Activated T-cell treated with anti-CD3 and anti-CD28 coated beads, Interleukin-2, amount 50 U/mL, for 4 hours (primary cell): ENCODE measurements at regions not wholly inside any gene's neighbourhood (a gene's known extent, or its start where the extent isn't known, plus 50 kb on each side); places are given as distances from the start of the nearest gene placed in this dataset.

Experiments
- ATAC-seq, 2 donors: fragments of 200-7000 bp; cut with Tn5 transposase; one replicate each; pipeline ENCODE4 v1.10.0; 2021
- DNase-seq: peaks from one replicate; pipeline ENCODE4 v3.0.0-alpha.2; 2020
- H3K27me3 Mint-ChIP-seq: one replicate; pipeline ENCODE4 v1.8.0; 2021; ENCODE audit warnings: low read depth, mixed read lengths
- H3K36me3 Mint-ChIP-seq: one replicate; pipeline ENCODE4 v1.8.0; 2022; ENCODE audit warnings: mixed read lengths; ENCODE audit not compliant: insufficient read depth
- H3K4me1 Mint-ChIP-seq: one replicate; pipeline ENCODE4 v1.8.0; 2021; ENCODE audit warnings: low read depth, mixed read lengths
- H3K4me3 Mint-ChIP-seq: one replicate; pipeline ENCODE4 v1.8.0; 2021; ENCODE audit warnings: mild to moderate bottlenecking, moderate library complexity, mixed read lengths
- H3K9me3 Mint-ChIP-seq: one replicate; pipeline ENCODE4 v1.8.0; 2021; ENCODE audit warnings: mixed read lengths

- ATAC-seq, result no peak
- Mint-ChIP-seq H3K4me1 (no peaks in the 10 kb centered on the region), H3K4me3 (no peak overlapping the region), H3K9me3 (peaks cover 6% of the 10 kb centered on the region), H3K27me3 (no peaks in the 10 kb centered on the region), H3K36me3 (no peaks in the 10 kb centered on the region)
- no peak for DNase-seq
Observed at GRCh38 chr18:38305961-38306360, 740.4 kb upstream of the CELF4 start.

GRCh38 chr18:38301621-38302020 is 736.0 kb upstream of the CELF4 start:
- Mint-ChIP-seq H3K4me3 (no peak overlapping the region), H3K27me3 (no peaks in the 10 kb centered on the region), H3K9me3 (peaks cover 6% of the 10 kb centered on the region), H3K4me1 (no peaks in the 10 kb centered on the region), H3K36me3 (no peaks in the 10 kb centered on the region)
- no peak for ATAC-seq
- no peak for DNase-seq

- H3K9me3 Mint-ChIP-seq, result no peaks in the 10 kb centered on the region
- DNase-seq (no peak), ATAC-seq (no peak)
- H3K4me1 Mint-ChIP-seq, result no peaks in the 10 kb centered on the region
- no peak overlapping the region for H3K4me3 Mint-ChIP-seq
- no peaks in the 10 kb centered on the region for H3K27me3 Mint-ChIP-seq
- H3K36me3 Mint-ChIP-seq, result no peaks in the 10 kb centered on the region
Observed at GRCh38 chr18:38297910-38298309, 732.3 kb upstream of the CELF4 start.

- DNase-seq (no peak), ATAC-seq (no peak)
- H3K4me1 Mint-ChIP-seq, result no peaks in the 10 kb centered on the region
- H3K9me3 Mint-ChIP-seq, result peaks cover 4% of the 10 kb centered on the region
- H3K36me3 Mint-ChIP-seq, result no peaks in the 10 kb centered on the region
- H3K4me3 Mint-ChIP-seq, result no peak overlapping the region
- no peaks in the 10 kb centered on the region for H3K27me3 Mint-ChIP-seq
Observed at GRCh38 chr18:38290229-38290628, 724.6 kb upstream of the CELF4 start.

- no peak for ATAC-seq
- no peaks in the 10 kb centered on the region for H3K36me3 Mint-ChIP-seq
- no peak overlapping the region for H3K4me3 Mint-ChIP-seq
- no peaks in the 10 kb centered on the region for H3K4me1 Mint-ChIP-seq
- H3K9me3 Mint-ChIP-seq, result peaks cover 16% of the 10 kb centered on the region
- H3K27me3 Mint-ChIP-seq, result no peaks in the 10 kb centered on the region
- no peak for DNase-seq
Observed at GRCh38 chr18:38284972-38285371, 719.4 kb upstream of the CELF4 start.

- no peaks in the 10 kb centered on the region for H3K36me3 Mint-ChIP-seq
- H3K4me1 Mint-ChIP-seq, result no peaks in the 10 kb centered on the region
- peaks cover 15% of the 10 kb centered on the region for H3K9me3 Mint-ChIP-seq
- H3K27me3 Mint-ChIP-seq, result no peaks in the 10 kb centered on the region
- H3K4me3 Mint-ChIP-seq, result no peak overlapping the region
- ATAC-seq, result no peak
- DNase-seq, result no peak
Observed at GRCh38 chr18:38263066-38263465, 697.5 kb upstream of the CELF4 start.

- Mint-ChIP-seq H3K9me3 (peaks cover 13% of the 10 kb centered on the region), H3K4me1 (no peaks in the 10 kb centered on the region), H3K27me3 (no peaks in the 10 kb centered on the region), H3K36me3 (no peaks in the 10 kb centered on the region), H3K4me3 (no peak overlapping the region)
- ATAC-seq (no peak), DNase-seq (no peak)
Observed at GRCh38 chr18:38262661-38263060, 697.1 kb upstream of the CELF4 start.

GRCh38 chr18:38257661-38258060 is 692.1 kb upstream of the CELF4 start:
- no peak overlapping the region for H3K4me3 Mint-ChIP-seq
- H3K36me3 Mint-ChIP-seq, result no peaks in the 10 kb centered on the region
- DNase-seq, result no peak
- H3K9me3 Mint-ChIP-seq, result no peaks in the 10 kb centered on the region
- H3K27me3 Mint-ChIP-seq, result no peaks in the 10 kb centered on the region
- H3K4me1 Mint-ChIP-seq, result no peaks in the 10 kb centered on the region
- no peak for ATAC-seq

GRCh38 chr18:38256366-38256765 is 690.8 kb upstream of the CELF4 start:
- Mint-ChIP-seq H3K27me3 (no peaks in the 10 kb centered on the region), H3K4me1 (no peaks in the 10 kb centered on the region), H3K9me3 (no peaks in the 10 kb centered on the region), H3K4me3 (no peak overlapping the region), H3K36me3 (no peaks in the 10 kb centered on the region)
- ATAC-seq, result no peak
- no peak for DNase-seq

GRCh38 chr18:38250971-38251370 is 685.4 kb upstream of the CELF4 start:
- Mint-ChIP-seq H3K27me3 (no peaks in the 10 kb centered on the region), H3K36me3 (no peaks in the 10 kb centered on the region), H3K9me3 (peaks cover 3% of the 10 kb centered on the region), H3K4me1 (no peaks in the 10 kb centered on the region), H3K4me3 (no peak overlapping the region)
- DNase-seq (no peak), ATAC-seq (no peak)

GRCh38 chr18:38244480-38244879 is 678.9 kb upstream of the CELF4 start:
- H3K4me3 Mint-ChIP-seq, result no peak overlapping the region

GRCh38 chr18:38243291-38243690 is 677.7 kb upstream of the CELF4 start:
- ATAC-seq (no peak), DNase-seq (no peak)
- Mint-ChIP-seq H3K9me3 (peaks cover 10% of the 10 kb centered on the region), H3K4me3 (no peak overlapping the region), H3K27me3 (no peaks in the 10 kb centered on the region), H3K36me3 (no peaks in the 10 kb centered on the region), H3K4me1 (no peaks in the 10 kb centered on the region)

More at GRCh38 chr18:38244480-38244879, 678.9 kb upstream of the CELF4 start:
- no peaks in the 10 kb centered on the region for H3K27me3 Mint-ChIP-seq
- no peaks in the 10 kb centered on the region for H3K4me1 Mint-ChIP-seq
- no peaks in the 10 kb centered on the region for H3K36me3 Mint-ChIP-seq
- ATAC-seq, result no peak
- H3K9me3 Mint-ChIP-seq, result peaks cover 3% of the 10 kb centered on the region
- DNase-seq, result no peak

- H3K36me3 Mint-ChIP-seq, result no peaks in the 10 kb centered on the region
- H3K4me1 Mint-ChIP-seq, result no peaks in the 10 kb centered on the region
- ATAC-seq (no peak), DNase-seq (no peak)
- no peak overlapping the region for H3K4me3 Mint-ChIP-seq
- H3K9me3 Mint-ChIP-seq, result peaks cover 7% of the 10 kb centered on the region
- H3K27me3 Mint-ChIP-seq, result no peaks in the 10 kb centered on the region
Observed at GRCh38 chr18:38241736-38242135, 676.1 kb upstream of the CELF4 start.

GRCh38 chr18:38241216-38241615 is 675.6 kb upstream of the CELF4 start:
- no peaks in the 10 kb centered on the region for H3K36me3 Mint-ChIP-seq
- ATAC-seq (no peak), DNase-seq (no peak)
- no peaks in the 10 kb centered on the region for H3K27me3 Mint-ChIP-seq
- H3K4me3 Mint-ChIP-seq, result no peak overlapping the region
- H3K4me1 Mint-ChIP-seq, result no peaks in the 10 kb centered on the region
- H3K9me3 Mint-ChIP-seq, result peaks cover 9% of the 10 kb centered on the region

- Mint-ChIP-seq H3K4me3 (no peak overlapping the region), H3K4me1 (no peaks in the 10 kb centered on the region), H3K9me3 (peaks cover 12% of the 10 kb centered on the region), H3K36me3 (no peaks in the 10 kb centered on the region), H3K27me3 (no peaks in the 10 kb centered on the region)
- DNase-seq, result no peak
- no peak for ATAC-seq
Observed at GRCh38 chr18:38239606-38240005, 674.0 kb upstream of the CELF4 start.

- no peak for ATAC-seq
- H3K4me1 Mint-ChIP-seq, result no peaks in the 10 kb centered on the region
Observed at GRCh38 chr18:38237796-38238195, 672.2 kb upstream of the CELF4 start.

More at GRCh38 chr18:38237796-38238195, 672.2 kb upstream of the CELF4 start:
- no peak overlapping the region for H3K4me3 Mint-ChIP-seq
- no peaks in the 10 kb centered on the region for H3K36me3 Mint-ChIP-seq
- H3K27me3 Mint-ChIP-seq, result no peaks in the 10 kb centered on the region
- no peak for DNase-seq
- H3K9me3 Mint-ChIP-seq, result peaks cover 16% of the 10 kb centered on the region
